A549 (cell line): ENCODE measurements at regions not wholly inside any gene's neighbourhood (a gene's known extent, or its start where the extent isn't known, plus 50 kb on each side); places are given as distances from the start of the nearest gene placed in this dataset.

Experiments
- ATAC-seq, 2 experiments: fragments of 200-7000 bp in 1 of 2; fragments of >200 bp in 1 of 2; cut with Nextera tagmentation in 1 of 2; cut with Tn5 transposase in 1 of 2; 3 replicates each; pipeline versions ENCODE4 v1.8.0 to v1.9.1; 2018 to 2020; ENCODE audit warnings: mild to moderate bottlenecking in 1 of 2, moderate library complexity in 1 of 2
- CTCF ChIA-PET: fragments of 300-600 bp; sonication (Branson Sonifier 250); formaldehyde crosslinking; extraction: SDS; loops from one replicate; lab custom pipeline; 2021; ENCODE audit warnings: antibody characterized with exemption, inconsistent platforms; lab: Yijun Ruan, JAX
- POLR2A ChIA-PET: fragments of 350-600 bp; formaldehyde crosslinking; extraction: SDS; loops from one replicate; lab custom pipeline; 2021; ENCODE audit warnings: antibody characterized with exemption, inconsistent platforms; lab: Yijun Ruan, JAX
- DNase-seq, 2 experiments: peaks; one replicate each; pipeline versions ENCODE4 v3.0.0 to v3.0.0-alpha.2; 2011 to 2016; ENCODE audit warnings: low read depth in 1 of 2, low spot score in 1 of 2
- FAIRE-seq: peaks from 2 replicates; lab custom pipeline; 2011; peaks lifted over from hg19 to GRCh38; lab: Jason Lieb, UNC
- H3K27ac ChIP-seq, 2 experiments: fragments of >200 bp; sonication (Bioruptor Twin); formaldehyde crosslinking; 3 replicates each; pipeline ENCODE4 v1.5.1; 2016 to 2017
- H3K4me1 ChIP-seq: fragments of >200 bp; sonication (Bioruptor Twin); formaldehyde crosslinking; 3 replicates; pipeline ENCODE4 v1.6.1; 2016
- H3K4me2 ChIP-seq: fragments of >200 bp; sonication (Bioruptor Twin); formaldehyde crosslinking; 3 replicates; pipeline ENCODE4 v1.6.1; 2016
- H3K4me3 ChIP-seq: fragments of >200 bp; sonication (Bioruptor Twin); formaldehyde crosslinking; 3 replicates; pipeline ENCODE4 v1.5.1; 2016
- H3K9me3 ChIP-seq: fragments of >200 bp; sonication (Bioruptor Twin); formaldehyde crosslinking; 3 replicates; pipeline ENCODE4 v1.6.1; 2016
- CBX2 ChIP-seq: fragments of 200-600 bp; sonication (generic); IDR thresholded peaks from 2 replicates; pipeline ENCODE4 v1.6.1; 2016; ENCODE audit warnings: low read depth, mild to moderate bottlenecking, borderline replicate concordance
- CBX8 ChIP-seq: fragments of 200-600 bp; sonication (generic); IDR thresholded peaks from 2 replicates; pipeline ENCODE4 v1.6.1; 2016
- CHD4 ChIP-seq: fragments of 200-600 bp; sonication (generic); IDR thresholded peaks from 2 replicates; pipeline ENCODE4 v1.6.1; 2016; ENCODE audit warnings: antibody characterized with exemption, mild to moderate bottlenecking, borderline replicate concordance
- CTCF ChIP-seq: fragments of >200 bp; sonication (Bioruptor Twin); formaldehyde crosslinking; IDR thresholded peaks from 3 replicates; pipeline ENCODE4 v1.5.1; 2016
- EHF ChIP-seq: fragments of 250-450 bp; sonication (Bioruptor Pico); IDR thresholded peaks from 2 replicates; pipeline ENCODE4 v1.5.0; 2020; ENCODE audit warnings: mild to moderate bottlenecking
- EP300 ChIP-seq, 2 experiments: fragments of >200 bp; sonication (Bioruptor Twin); formaldehyde crosslinking; IDR thresholded peaks; 2 replicates in 1 of 2; 3 replicates in 1 of 2; pipeline ENCODE4 v1.6.1; 2016 to 2017
- ESRRA ChIP-seq: fragments of 150-350 bp; IDR thresholded peaks from 2 replicates; pipeline ENCODE4 v1.6.1; 2014; ENCODE audit warnings: mild to moderate bottlenecking, low read length, borderline replicate concordance
- FOSB ChIP-seq: fragments of 250-450 bp; sonication (Bioruptor Pico); IDR thresholded peaks from 2 replicates; pipeline ENCODE4 v1.5.0; 2020; ENCODE audit warnings: mild to moderate bottlenecking, moderate library complexity
- FOXS1 ChIP-seq: fragments of 250-450 bp; sonication (Bioruptor Pico); IDR thresholded peaks from 2 replicates; pipeline ENCODE4 v1.5.0; 2020; ENCODE audit warnings: mild to moderate bottlenecking, moderate library complexity
- HEYL ChIP-seq: fragments of 250-450 bp; sonication (Bioruptor Pico); IDR thresholded peaks from 2 replicates; pipeline ENCODE4 v1.8.0; 2021; ENCODE audit warnings: mild to moderate bottlenecking, moderate library complexity
- HMGXB4 ChIP-seq: fragments of 250-450 bp; sonication (Bioruptor Pico); IDR thresholded peaks from 2 replicates; pipeline ENCODE4 v1.5.0; 2021; ENCODE audit warnings: mild to moderate bottlenecking, moderate library complexity, borderline replicate concordance
- HOXA7 ChIP-seq: fragments of 250-450 bp; sonication (Bioruptor Pico); IDR thresholded peaks from 2 replicates; pipeline ENCODE4 v1.5.0; 2020; ENCODE audit warnings: mild to moderate bottlenecking, moderate library complexity
- JUN ChIP-seq, 2 experiments: fragments of >200 bp; sonication (Bioruptor Twin); formaldehyde crosslinking; IDR thresholded peaks; 2 replicates in 1 of 2; 3 replicates in 1 of 2; pipeline ENCODE4 v1.6.1; 2016 to 2017
- JUNB ChIP-seq: fragments of >200 bp; sonication (Bioruptor Twin); formaldehyde crosslinking; IDR thresholded peaks from 2 replicates; pipeline ENCODE4 v1.6.1; 2016
- KDM1A ChIP-seq: fragments of 200-600 bp; sonication (generic); IDR thresholded peaks from 2 replicates; pipeline ENCODE4 v1.6.1; 2016; ENCODE audit warnings: low read depth, mild to moderate bottlenecking
- MAFK ChIP-seq: fragments of 450-650 bp; IDR thresholded peaks from 2 replicates; pipeline ENCODE4 v1.6.1; 2014; ENCODE audit not compliant: partially characterized antibody
- MAZ ChIP-seq: fragments of 150-350 bp; IDR thresholded peaks from 2 replicates; pipeline ENCODE4 v1.6.1; 2014; ENCODE audit warnings: antibody characterized with exemption, low read depth, low read length, borderline replicate concordance
- PHF8 ChIP-seq: fragments of 200-600 bp; sonication (generic); IDR thresholded peaks from 2 replicates; pipeline ENCODE4 v1.6.1; 2016; ENCODE audit warnings: low read depth, mild to moderate bottlenecking, antibody characterized with exemption, moderate library complexity, borderline replicate concordance
- POLR2A ChIP-seq: IDR thresholded peaks from 2 replicates; pipeline ENCODE4 v1.6.1; 2012; ENCODE audit warnings: mild to moderate bottlenecking, low read length
- RARB ChIP-seq: fragments of 250-450 bp; sonication (Bioruptor Pico); IDR thresholded peaks from 2 replicates; pipeline ENCODE4 v1.8.0; 2021; ENCODE audit warnings: mild to moderate bottlenecking, moderate library complexity
- RFX5 ChIP-seq: fragments of 450-650 bp; IDR thresholded peaks from 2 replicates; pipeline ENCODE4 v1.7.1; 2014; ENCODE audit warnings: antibody characterized with exemption, mild to moderate bottlenecking, moderate library complexity
- RNF2 ChIP-seq: fragments of 200-600 bp; sonication (generic); IDR thresholded peaks from 2 replicates; pipeline ENCODE4 v1.6.1; 2016; ENCODE audit warnings: low read depth, mild to moderate bottlenecking, antibody characterized with exemption, moderate library complexity, borderline replicate concordance
- SREBF2 ChIP-seq: fragments of 450-650 bp; IDR thresholded peaks from 2 replicates; pipeline ENCODE4 v1.6.1; 2014; ENCODE audit warnings: mild to moderate bottlenecking, moderate library complexity
- ZC3H11A ChIP-seq: fragments of 450-650 bp; IDR thresholded peaks from 2 replicates; pipeline ENCODE4 v1.6.1; 2014; ENCODE audit warnings: antibody characterized with exemption, mild to moderate bottlenecking
- ZFP36 ChIP-seq: fragments of 450-650 bp; IDR thresholded peaks from 2 replicates; pipeline ENCODE4 v1.6.1; 2014; ENCODE audit warnings: borderline replicate concordance; ENCODE audit not compliant: partially characterized antibody
- ZNF302 ChIP-seq: fragments of 250-450 bp; sonication (Bioruptor Pico); IDR thresholded peaks from 2 replicates; pipeline ENCODE4 v1.9.0; 2021; ENCODE audit warnings: inconsistent platforms, mild to moderate bottlenecking, moderate library complexity
- WGBS: methylation state at CpG from one replicate; pipeline ENCODE4 v1.1.6; 2017; ENCODE audit errors: missing lambda C conversion rate; 5-methylcytosine and 5-hydroxymethylcytosine counted together
- TF ChIP-seq, protein P1 (sequence below): fragments of 450-650 bp; IDR thresholded peaks from 2 replicates; pipeline ENCODE4 v1.6.1; 2014; ENCODE audit warnings: antibody characterized with exemption
- TF ChIP-seq, protein P2 (sequence below): IDR thresholded peaks from 2 replicates; pipeline ENCODE4 v1.6.1; 2012

GRCh38 chrX:69036674-69037573 lies 128.3 kb downstream of the PJA1 start (continued):
- no peak for TF ChIP-seq CBX8
- no peak for TF ChIP-seq ZNF302 (CRISPR knock-in tag)
- no peak for TF ChIP-seq ZC3H11A
- no peak for TF ChIP-seq ESRRA

- Histone ChIP-seq H3K9me3 (no peaks in the 10 kb centered on the region), H3K4me2 (no peak overlapping the region), H3K4me1 (no peaks in the 10 kb centered on the region), H3K27ac (no peak overlapping the region)
- ChIA-PET CTCF (no interaction called here), POLR2A (no interaction called here)
- ATAC-seq (no peak), FAIRE-seq (no peak)
- TF ChIP-seq JUN (IDR thresholded peaks at IDR 0.05) = no peak
- TF ChIP-seq KDM1A = no peak
- TF ChIP-seq SREBF2 = no peak
- no peak for TF ChIP-seq ZFP36
- no peak for TF ChIP-seq FOXS1 (CRISPR knock-in tag)
- no peak for TF ChIP-seq EHF (CRISPR knock-in tag)
- TF ChIP-seq MAZ = no peak
- TF ChIP-seq CHD4 = no peak
- TF ChIP-seq ZC3H11A = no peak
- TF ChIP-seq, protein P1, sequence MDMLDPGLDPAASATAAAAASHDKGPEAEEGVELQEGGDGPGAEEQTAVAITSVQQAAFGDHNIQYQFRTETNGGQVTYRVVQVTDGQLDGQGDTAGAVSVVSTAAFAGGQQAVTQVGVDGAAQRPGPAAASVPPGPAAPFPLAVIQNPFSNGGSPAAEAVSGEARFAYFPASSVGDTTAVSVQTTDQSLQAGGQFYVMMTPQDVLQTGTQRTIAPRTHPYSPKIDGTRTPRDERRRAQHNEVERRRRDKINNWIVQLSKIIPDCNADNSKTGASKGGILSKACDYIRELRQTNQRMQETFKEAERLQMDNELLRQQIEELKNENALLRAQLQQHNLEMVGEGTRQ = no peak
- TF ChIP-seq, protein P2, sequence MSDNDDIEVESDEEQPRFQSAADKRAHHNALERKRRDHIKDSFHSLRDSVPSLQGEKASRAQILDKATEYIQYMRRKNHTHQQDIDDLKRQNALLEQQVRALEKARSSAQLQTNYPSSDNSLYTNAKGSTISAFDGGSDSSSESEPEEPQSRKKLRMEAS = no peak
- no peak for TF ChIP-seq CTCF
- TF ChIP-seq CBX2 = no peak
- TF ChIP-seq JUNB = no peak
- no peak for TF ChIP-seq PHF8
- TF ChIP-seq HEYL (CRISPR knock-in tag) = no peak
- no peak for TF ChIP-seq EP300 (IDR thresholded peaks at IDR 0.05)
- TF ChIP-seq, all 56 proteins: peak for 0
- WGBS = 88% methylated on average over 3 of the region's 6 CpGs
- H3K4me3 ChIP-seq = no peak overlapping the region
- DNase-seq = no peak
Measured at GRCh38 chrX:69034451-69034850, 130.8 kb downstream of the PJA1 start.

DNA sequence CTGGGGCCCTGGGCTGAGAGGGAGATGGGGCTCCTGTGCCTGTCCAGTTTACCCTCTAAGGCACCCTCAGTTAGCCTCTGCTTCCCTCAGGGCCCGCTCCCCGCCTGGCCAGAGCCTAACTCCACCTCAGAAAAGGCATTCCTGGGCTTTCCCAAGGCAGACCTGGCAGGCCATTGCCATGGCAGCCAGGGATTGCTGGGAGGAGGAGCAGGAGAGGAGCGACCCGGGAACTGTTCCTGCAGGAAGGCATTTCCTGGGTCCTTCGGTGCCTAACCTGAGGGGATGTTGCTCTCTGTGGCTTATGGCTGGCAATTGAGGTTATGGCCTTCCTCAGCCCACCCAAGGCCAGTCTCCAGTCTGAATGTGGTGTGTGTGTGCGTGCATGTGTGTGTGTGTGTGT lies 131.3 kb downstream of the PJA1 start:
- CTCF ChIA-PET = no interaction called here
- Histone ChIP-seq H3K4me1 (no peaks in the 10 kb centered on the region), H3K4me3 (no peak overlapping the region)
- no peak for TF ChIP-seq HOXA7 (CRISPR knock-in tag)
- TF ChIP-seq RARB (CRISPR knock-in tag) = no peak
- TF ChIP-seq RFX5 = no peak
- TF ChIP-seq MAFK = no peak
- TF ChIP-seq ESRRA = no peak
- no peak for TF ChIP-seq CHD4
- no peak for TF ChIP-seq RNF2
- TF ChIP-seq FOSB = no peak
- TF ChIP-seq PHF8 = no peak
- no peak for TF ChIP-seq HEYL (CRISPR knock-in tag)
- no peak for TF ChIP-seq HMGXB4 (CRISPR knock-in tag)
- TF ChIP-seq POLR2A = no peak
- no peak for TF ChIP-seq FOXS1 (CRISPR knock-in tag)
- TF ChIP-seq, all 56 proteins: peak for 0
- DNase-seq (no peak), ATAC-seq (no peak; a peak in 1 of 6 replicates), FAIRE-seq (no peak)
- WGBS = 65% methylated on average over 4 of the region's 6 CpGs
- Histone ChIP-seq H3K9me3 (no peaks in the 10 kb centered on the region), H3K27ac (no peak overlapping the region), H3K4me2 (no peak overlapping the region)
- POLR2A ChIA-PET = no interaction called here
